Hematopoietic multipotent progenitor cell treated with erythropoietin and hydrocortisone succinate and interleukin-3 and kit ligand, for 6 days (in vitro differentiated cells): ENCODE measurements at regions not wholly inside any gene's neighbourhood (a gene's known extent, or its start where the extent isn't known, plus 50 kb on each side); places are given as distances from the start of the nearest gene placed in this dataset.

ENCODE experiments used
- DNase-seq: peaks from one replicate; pipeline ENCODE4 v3.0.0-alpha.2; 2015

DNA sequence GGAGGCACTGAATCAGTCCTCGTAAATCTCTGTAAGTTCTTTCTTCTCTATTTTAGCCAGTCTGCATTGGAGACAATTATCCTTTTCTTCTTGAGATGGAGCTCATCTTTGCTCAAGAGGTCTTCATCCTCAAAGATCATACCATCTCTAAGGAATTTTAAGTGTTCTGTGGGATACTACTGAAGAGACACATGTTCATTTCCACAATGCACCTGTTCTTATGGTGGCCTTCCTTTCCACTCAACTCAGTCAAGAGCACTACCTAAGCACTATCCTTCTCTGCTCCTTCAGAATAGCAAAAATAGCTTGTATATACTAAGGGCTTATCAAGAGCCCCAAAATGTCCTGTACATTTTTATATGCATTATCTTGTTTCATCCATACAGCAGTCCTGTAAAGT is 214.0 kb downstream of the KLF5 start:
- no peak for DNase-seq

DNA sequence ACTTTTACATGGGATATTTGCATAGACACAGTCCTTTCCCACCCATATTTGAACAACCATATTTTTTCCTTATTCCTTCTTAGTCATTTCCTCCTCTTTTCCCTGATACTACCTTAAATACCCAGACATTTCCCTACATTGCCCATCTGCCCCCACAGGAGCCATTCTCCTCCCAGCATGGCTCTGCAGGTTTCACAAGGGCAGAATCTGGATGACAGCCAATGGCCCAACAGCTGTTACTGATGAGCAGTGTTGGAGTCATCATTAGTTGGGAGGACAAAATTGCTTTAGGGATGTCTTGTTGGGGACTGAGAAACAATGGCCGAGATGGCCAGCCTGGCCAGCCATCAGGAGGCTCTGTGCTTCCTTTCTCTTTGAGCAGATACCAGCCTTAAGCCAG is 209.5 kb downstream of the KLF5 start:
- DNase-seq = no peak

GRCh38 chr13:73266640-73267180 is 207.9 kb downstream of the KLF5 start:
- no peak for DNase-seq

GRCh38 chr13:73262862-73263627 is 204.2 kb downstream of the KLF5 start:
- DNase-seq = no peak

DNA sequence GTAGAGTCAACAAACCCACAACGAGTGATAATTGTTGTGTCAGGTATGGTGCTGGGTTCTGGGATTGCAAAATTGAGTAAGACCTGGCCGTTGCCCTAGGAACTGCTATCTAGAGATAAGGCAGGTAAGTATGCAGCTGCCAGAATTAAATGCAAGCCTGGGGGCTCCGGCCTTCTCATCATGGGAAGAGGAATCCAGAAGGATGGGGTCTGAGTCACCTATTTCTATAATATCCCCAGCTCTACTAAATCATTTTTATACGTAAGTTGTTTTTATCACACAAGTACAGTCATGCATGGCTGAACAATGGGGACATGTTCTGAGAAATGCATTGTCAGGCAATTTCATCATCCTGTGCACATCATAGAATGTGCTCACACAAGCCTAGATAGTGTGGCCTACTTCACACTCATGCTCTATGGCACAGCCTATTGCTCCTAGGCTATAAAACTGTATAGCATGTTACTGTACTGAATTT is 203.0 kb downstream of the KLF5 start:
- peak; percentile 5 for DNase-seq

GRCh38 chr13:73259061-73260017 is 200.5 kb downstream of the KLF5 start:
- no peak for DNase-seq

- DNase-seq = no peak
Measured at GRCh38 chr13:73258406-73258805, 199.6 kb downstream of the KLF5 start.

DNA sequence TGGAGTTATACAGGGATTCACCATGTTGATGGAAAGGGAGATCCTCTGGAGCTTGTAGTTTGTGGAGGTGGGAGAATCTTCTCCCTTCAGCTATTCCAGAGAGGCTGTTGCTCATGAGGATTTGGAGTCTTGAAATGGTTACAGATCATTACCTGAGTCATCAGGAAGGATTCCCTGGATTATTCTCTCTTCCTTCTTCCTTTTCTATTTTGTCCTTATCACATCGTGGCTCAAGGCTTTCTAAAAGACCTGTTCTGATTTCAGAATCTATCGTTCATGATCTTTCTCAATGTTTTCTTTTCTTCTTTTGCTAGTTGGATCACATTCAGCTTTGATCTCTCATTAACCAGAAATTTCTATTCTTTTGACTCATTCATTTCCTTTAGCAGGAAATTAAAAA is 196.0 kb downstream of the KLF5 start:
- DNase-seq = no peak

DNA sequence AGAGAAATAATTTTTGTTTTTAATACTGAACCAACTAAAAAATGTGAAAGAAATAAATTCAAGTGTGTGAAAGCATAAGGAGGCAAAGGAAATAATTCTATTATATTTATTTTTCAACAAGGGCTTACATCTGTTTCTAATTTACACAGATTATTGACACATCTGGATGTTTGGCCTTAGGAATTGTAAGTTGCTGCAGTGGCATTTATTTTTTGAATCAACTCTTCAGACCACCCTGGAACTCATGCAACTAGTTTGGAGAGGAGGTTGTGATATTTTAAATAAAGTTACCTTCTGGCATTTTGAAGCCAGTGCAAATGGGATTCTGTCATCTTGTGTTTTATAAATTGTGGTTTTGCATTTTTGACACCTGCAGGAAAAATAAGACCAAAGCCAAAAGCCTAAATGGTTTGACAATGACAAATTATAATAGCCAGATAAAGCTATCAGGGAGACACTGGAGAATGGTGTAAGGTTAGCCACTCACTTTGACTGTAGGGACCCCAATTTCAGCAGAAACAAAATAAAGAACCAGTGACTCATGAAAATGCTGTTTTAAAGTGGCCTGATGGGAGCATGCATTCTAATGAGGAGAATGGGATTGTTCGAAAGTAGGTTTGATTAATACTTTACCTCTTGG is 192.9 kb downstream of the KLF5 start:
- no peak for DNase-seq

DNA sequence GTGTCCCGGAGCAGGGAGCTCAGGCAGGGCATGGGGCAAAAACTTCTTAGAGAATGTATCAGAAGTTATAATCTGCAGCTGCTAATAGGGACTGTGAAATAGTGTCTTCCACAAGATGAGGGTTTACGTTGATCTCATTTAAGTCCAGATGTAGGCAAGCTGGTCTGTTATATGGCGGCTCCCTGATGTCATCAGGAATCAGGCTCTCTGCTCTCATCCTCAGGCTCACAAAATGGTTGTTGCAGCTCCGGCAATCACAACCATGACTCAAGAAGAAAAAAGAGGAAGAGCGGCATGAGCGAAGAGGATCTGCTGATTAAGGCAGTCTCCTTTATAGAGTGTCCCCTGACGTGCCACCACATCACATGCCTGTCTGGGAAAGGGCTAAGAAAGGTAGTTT is 191.3 kb downstream of the KLF5 start:
- DNase-seq = no peak

DNA sequence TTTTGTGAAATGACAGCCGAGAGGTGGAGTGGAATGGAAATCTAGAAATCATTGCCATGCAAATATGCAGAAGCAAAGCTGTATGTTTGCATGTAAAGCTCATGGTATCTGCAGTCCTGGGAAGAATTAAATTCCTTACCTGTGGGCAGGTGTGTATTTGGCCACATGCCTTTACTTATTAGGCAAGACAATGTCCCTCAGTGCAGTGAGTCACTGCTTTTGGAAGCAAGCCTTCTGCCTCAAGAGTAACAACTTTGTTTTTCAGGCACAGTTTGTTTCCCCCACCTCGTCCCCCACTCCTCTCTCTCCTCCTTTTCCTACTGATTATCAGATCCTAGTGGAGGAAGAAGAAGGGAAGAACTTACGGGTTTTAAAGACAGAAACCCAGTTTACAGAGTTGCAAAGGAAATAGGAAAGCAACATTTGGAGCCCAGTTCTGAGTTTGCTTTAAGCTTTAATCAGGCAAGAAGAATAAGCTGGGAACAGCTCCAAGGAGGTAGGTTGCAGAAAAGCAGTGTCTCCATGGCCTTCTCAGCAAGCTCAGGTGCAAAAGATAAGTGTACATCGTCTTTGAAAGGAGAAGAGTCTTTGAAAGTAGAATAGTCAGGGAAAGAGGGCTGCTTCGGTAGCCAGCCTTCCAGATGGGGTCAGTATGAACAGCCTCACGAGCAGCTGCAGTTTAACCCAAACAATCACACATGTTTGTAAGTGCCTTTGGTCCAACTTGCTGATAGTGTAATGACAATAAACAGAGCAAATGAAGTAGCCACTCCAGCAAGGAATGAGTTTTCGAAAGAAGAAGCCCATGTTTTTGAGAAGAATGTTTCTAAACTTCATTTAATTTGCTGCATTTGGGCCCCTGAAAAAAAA is 190.1 kb downstream of the KLF5 start:
- no peak for DNase-seq

DNA sequence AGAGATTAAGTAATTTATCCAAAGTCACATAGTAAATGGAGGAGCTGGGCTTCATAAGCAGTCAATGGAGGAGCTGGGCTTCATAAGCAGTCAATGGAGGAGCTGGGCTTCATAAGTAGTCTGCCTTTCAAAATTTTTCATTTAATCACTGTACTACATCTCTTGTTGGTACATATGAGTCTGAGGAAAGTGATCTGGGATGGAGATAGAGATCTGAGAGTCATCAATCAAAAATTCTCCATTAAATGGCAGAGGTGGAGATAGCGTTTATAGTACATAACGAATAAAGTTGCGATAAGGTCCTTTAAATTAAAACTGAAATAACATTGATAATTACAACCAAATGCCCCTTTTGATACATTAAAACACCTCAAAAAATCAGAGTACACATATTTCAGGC is 189.3 kb downstream of the KLF5 start:
- DNase-seq = no peak

DNA sequence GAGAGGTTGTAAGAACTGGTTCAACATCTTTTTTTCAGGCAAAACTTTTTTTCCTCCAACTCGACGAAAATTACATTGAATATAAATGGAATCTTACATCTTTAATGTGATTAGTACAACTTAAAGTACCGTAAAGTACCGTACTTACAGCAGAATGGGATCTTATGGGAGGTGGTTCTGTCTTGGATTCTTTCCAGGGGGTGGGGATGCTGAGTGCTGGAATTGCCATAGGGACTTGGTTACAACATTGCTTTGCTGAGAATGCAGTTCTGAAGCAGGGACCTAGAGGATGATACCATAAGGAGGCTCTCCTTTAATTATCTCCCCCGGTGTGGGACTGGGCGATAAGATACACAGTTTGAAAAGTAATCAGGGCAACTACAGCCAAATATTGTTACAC is 186.4 kb downstream of the KLF5 start:
- DNase-seq = no peak

DNA sequence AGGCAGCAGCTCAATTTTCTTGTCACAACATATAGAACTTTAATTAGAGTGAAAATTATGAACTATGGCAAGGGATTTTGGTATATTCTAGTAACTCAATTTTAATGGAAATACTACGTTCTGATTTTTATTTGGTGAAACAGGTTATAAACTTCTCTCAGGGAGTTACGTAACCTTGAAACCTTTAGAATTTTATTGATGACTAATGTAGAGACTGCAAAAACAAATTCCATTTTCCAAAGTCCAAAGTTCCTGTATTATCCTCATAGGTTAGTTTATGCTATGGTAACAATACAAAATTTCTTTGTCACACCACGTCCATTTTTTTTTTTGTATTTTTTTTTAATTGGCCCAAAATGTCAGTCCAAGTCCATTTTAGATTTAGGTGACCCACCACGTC is 185.7 kb downstream of the KLF5 start:
- DNase-seq = no peak

- no peak for DNase-seq
Measured at GRCh38 chr13:73242515-73243015, 183.8 kb downstream of the KLF5 start.

- DNase-seq = no peak
Measured at GRCh38 chr13:73240193-73240592, 181.4 kb downstream of the KLF5 start.

DNA sequence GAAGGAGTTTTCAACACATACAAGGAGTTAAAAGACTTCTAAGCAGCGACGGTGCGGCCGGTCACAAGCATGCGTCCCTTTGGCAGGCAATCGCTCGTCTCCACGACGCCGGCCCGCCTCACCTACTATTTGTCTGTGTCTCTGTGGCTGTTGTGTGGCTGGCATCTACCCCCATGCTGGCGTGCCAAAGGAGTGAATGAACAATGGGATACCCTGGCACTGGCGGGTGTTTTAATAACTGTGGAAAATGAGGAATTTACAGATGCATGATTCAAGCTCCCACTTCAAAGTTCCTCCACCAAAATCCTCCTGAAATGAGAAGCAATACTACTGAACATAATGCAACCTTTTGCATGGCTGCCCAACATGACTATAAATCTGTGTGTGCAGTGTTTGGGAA is 176.6 kb downstream of the KLF5 start:
- no peak for DNase-seq

DNA sequence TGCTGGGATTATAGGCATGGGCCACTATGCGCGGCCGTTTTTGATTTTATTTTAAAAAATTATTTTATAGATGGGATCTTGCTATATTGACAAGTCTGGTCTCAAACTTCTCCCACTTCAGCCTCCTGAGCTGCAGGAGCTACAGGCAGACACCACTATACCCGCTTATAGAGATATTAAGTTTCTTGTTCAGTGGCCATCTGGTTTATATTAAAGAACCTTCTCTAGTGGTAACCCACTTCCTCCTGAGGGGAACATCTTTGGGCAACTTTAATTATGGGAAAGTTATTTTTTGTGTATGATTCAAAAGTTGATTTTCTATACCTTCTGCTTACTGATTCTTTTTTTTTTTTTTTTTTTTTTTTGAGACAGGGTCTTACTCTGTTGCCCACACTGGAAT is 172.7 kb downstream of the KLF5 start:
- no peak for DNase-seq

- DNase-seq = peak; percentile 69
Measured at GRCh38 chr13:73230716-73231115, 171.9 kb downstream of the KLF5 start.

- peak; percentile 10 for DNase-seq
Measured at GRCh38 chr13:73228546-73228945, 169.7 kb downstream of the KLF5 start.

GRCh38 chr13:73225990-73226389 is 167.2 kb downstream of the KLF5 start:
- DNase-seq = no peak

GRCh38 chr13:73224703-73225102 is 165.9 kb downstream of the KLF5 start:
- DNase-seq = no peak
